GM19193 (cell line): ENCODE measurements at regions not wholly inside any gene's neighbourhood (a gene's known extent, or its start where the extent isn't known, plus 50 kb on each side); places are given as distances from the start of the nearest gene placed in this dataset.

ENCODE experiments used
- POLR2A ChIP-seq: IDR thresholded peaks from 4 replicates; pipeline ENCODE4 v1.6.1; 2011; ENCODE audit not compliant: insufficient read depth, insufficient read length; ENCODE audit errors: extremely low read depth

- TF ChIP-seq POLR2A, result no peak
Observed at GRCh38 chr19:28535352-28535775, 677.6 kb downstream of the UQCRFS1 start.

- no peak for TF ChIP-seq POLR2A
Observed at GRCh38 chr19:28534766-28535351, 678.1 kb downstream of the UQCRFS1 start.

GRCh38 chr19:28532765-28533341 is 680.1 kb downstream of the UQCRFS1 start:
- TF ChIP-seq POLR2A, result no peak

- no peak for TF ChIP-seq POLR2A
Observed at GRCh38 chr19:28531979-28532378, 681.0 kb downstream of the UQCRFS1 start.

- no peak for TF ChIP-seq POLR2A
Observed at GRCh38 chr19:28530406-28531035, 682.4 kb downstream of the UQCRFS1 start.

- no peak for TF ChIP-seq POLR2A
Observed at GRCh38 chr19:28526038-28526437, 686.9 kb downstream of the UQCRFS1 start.

GRCh38 chr19:28523619-28524018 is 689.3 kb downstream of the UQCRFS1 start:
- no peak for TF ChIP-seq POLR2A

GRCh38 chr19:28522545-28522922 is 690.4 kb downstream of the UQCRFS1 start:
- TF ChIP-seq POLR2A, result no peak

- no peak for TF ChIP-seq POLR2A
Observed at GRCh38 chr19:28521614-28522544, 691.1 kb downstream of the UQCRFS1 start.

GRCh38 chr19:28520998-28521568 is 691.9 kb downstream of the UQCRFS1 start:
- TF ChIP-seq POLR2A, result no peak

- no peak for TF ChIP-seq POLR2A
Observed at GRCh38 chr19:28519952-28520861, 692.7 kb downstream of the UQCRFS1 start.

GRCh38 chr19:28519218-28519779 is 693.7 kb downstream of the UQCRFS1 start:
- TF ChIP-seq POLR2A, result no peak

- no peak for TF ChIP-seq POLR2A
Observed at GRCh38 chr19:28516415-28516872, 696.5 kb downstream of the UQCRFS1 start.
